Liver (tissue), 3 donors: ENCODE measurements at regions not wholly inside any gene's neighbourhood (a gene's known extent, or its start where the extent isn't known, plus 50 kb on each side); places are given as distances from the start of the nearest gene placed in this dataset.
"Not testable (repeated sequence)": the region's sequence is repeated elsewhere in the genome, so short reads cannot be mapped to it uniquely, and the experiment has no call there.

ENCODE experiments used
- JUND ChIP-seq, 2 donors: IDR thresholded peaks; 2 replicates each; pipeline ENCODE4 v1.6.1; 2016; ENCODE audit warnings: antibody characterized with exemption in 2 of 2
- NR2F2 ChIP-seq: IDR thresholded peaks from 2 replicates; pipeline ENCODE4 v1.6.1; 2016; ENCODE audit warnings: antibody characterized with exemption
- REST ChIP-seq: IDR thresholded peaks from 2 replicates; pipeline ENCODE4 v1.6.1; 2016; ENCODE audit warnings: antibody characterized with exemption, mild to moderate bottlenecking
- RXRA ChIP-seq, 2 donors: IDR thresholded peaks; 2 replicates each; pipeline ENCODE4 v1.6.1; 2017 to 2018; ENCODE audit warnings: antibody characterized with exemption in 2 of 2, mild to moderate bottlenecking in 1 of 2
- SP1 ChIP-seq: IDR thresholded peaks from 2 replicates; pipeline ENCODE4 v1.6.1; 2018; ENCODE audit warnings: antibody characterized with exemption, mild to moderate bottlenecking
- TAF1 ChIP-seq: conservative IDR thresholded peaks from 2 replicates; pipeline ENCODE4 v1.6.1; 2016; ENCODE audit warnings: antibody characterized with exemption, mild to moderate bottlenecking
- YY1 ChIP-seq: IDR thresholded peaks from 2 replicates; pipeline ENCODE4 v1.6.1; 2016; ENCODE audit warnings: antibody characterized with exemption, mild to moderate bottlenecking
- TF ChIP-seq, protein P1 (sequence below): fragments of 150-350 bp; IDR thresholded peaks from 2 replicates; pipeline ENCODE4 v1.5.1; 2017; ENCODE audit warnings: improper control_type of control experiment, low read depth, low read length; ENCODE audit not compliant: missing input control
- TF ChIP-seq, protein P2 (sequence below): IDR thresholded peaks from 2 replicates; pipeline ENCODE4 v1.6.1; 2016; ENCODE audit warnings: antibody characterized with exemption
- TF ChIP-seq, protein P3 (sequence below): IDR thresholded peaks from 2 replicates; pipeline ENCODE4 v1.6.1; 2016; ENCODE audit warnings: antibody characterized with exemption
- donor health status: healthy.
- donor health status: healthy.

GRCh38 chr5:150960323-150960722, 55.5 kb upstream of the ZNF300 start:
- TF ChIP-seq, protein P1, sequence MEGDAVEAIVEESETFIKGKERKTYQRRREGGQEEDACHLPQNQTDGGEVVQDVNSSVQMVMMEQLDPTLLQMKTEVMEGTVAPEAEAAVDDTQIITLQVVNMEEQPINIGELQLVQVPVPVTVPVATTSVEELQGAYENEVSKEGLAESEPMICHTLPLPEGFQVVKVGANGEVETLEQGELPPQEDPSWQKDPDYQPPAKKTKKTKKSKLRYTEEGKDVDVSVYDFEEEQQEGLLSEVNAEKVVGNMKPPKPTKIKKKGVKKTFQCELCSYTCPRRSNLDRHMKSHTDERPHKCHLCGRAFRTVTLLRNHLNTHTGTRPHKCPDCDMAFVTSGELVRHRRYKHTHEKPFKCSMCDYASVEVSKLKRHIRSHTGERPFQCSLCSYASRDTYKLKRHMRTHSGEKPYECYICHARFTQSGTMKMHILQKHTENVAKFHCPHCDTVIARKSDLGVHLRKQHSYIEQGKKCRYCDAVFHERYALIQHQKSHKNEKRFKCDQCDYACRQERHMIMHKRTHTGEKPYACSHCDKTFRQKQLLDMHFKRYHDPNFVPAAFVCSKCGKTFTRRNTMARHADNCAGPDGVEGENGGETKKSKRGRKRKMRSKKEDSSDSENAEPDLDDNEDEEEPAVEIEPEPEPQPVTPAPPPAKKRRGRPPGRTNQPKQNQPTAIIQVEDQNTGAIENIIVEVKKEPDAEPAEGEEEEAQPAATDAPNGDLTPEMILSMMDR, result not testable (repeated sequence)
- not testable (repeated sequence) for TF ChIP-seq YY1; NR2F2; REST; SP1; RXRA (IDR thresholded peaks at IDR 0.05); JUND (IDR thresholded peaks at IDR 0.05); TAF1
- TF ChIP-seq, protein P2, sequence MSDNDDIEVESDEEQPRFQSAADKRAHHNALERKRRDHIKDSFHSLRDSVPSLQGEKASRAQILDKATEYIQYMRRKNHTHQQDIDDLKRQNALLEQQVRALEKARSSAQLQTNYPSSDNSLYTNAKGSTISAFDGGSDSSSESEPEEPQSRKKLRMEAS, result not testable (repeated sequence)
- TF ChIP-seq, protein P3, sequence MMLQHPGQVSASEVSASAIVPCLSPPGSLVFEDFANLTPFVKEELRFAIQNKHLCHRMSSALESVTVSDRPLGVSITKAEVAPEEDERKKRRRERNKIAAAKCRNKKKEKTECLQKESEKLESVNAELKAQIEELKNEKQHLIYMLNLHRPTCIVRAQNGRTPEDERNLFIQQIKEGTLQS, result not testable (repeated sequence)
